Chondrocyte (in vitro differentiated cells): ENCODE measurements at regions not wholly inside any gene's neighbourhood (a gene's known extent, or its start where the extent isn't known, plus 50 kb on each side); places are given as distances from the start of the nearest gene placed in this dataset.

ENCODE experiments used
- DNase-seq: peaks from one replicate; pipeline ENCODE4 v3.0.0; 2021; ENCODE audit warnings: mixed read lengths, low spot score
- H3K27ac Mint-ChIP-seq: one replicate; pipeline ENCODE4 v1.8.0; 2021; ENCODE audit warnings: mild to moderate bottlenecking, moderate library complexity, mixed read lengths; ENCODE audit not compliant: unreplicated experiment
- H3K27me3 Mint-ChIP-seq: 2 replicates; pipeline ENCODE4 v1.8.0; 2021; ENCODE audit warnings: low read depth, mixed read lengths
- H3K36me3 Mint-ChIP-seq: 2 replicates; pipeline ENCODE4 v1.8.0; 2021; ENCODE audit warnings: low read depth, mixed read lengths
- H3K4me1 Mint-ChIP-seq: 2 replicates; pipeline ENCODE4 v1.8.0; 2021; ENCODE audit warnings: low read depth, mild to moderate bottlenecking, mixed read lengths
- H3K4me3 Mint-ChIP-seq: one replicate; pipeline ENCODE4 v1.8.0; 2021; ENCODE audit warnings: mild to moderate bottlenecking, moderate library complexity, mixed read lengths; ENCODE audit not compliant: unreplicated experiment
- H3K9me3 Mint-ChIP-seq: 2 replicates; pipeline ENCODE4 v1.8.0; 2021; ENCODE audit warnings: low read depth, mixed read lengths
- CTCF ChIP-seq: fragments of 200-600 bp; sonication (generic); IDR thresholded peaks from 2 replicates; pipeline ENCODE4 v1.5.0; 2021; ENCODE audit warnings: antibody characterized with exemption, mild to moderate bottlenecking, moderate library complexity

GRCh38 chr11:22991196-22991595, 130.9 kb upstream of the CCDC179 start:
- no peak for DNase-seq
- no peak for TF ChIP-seq CTCF
- Mint-ChIP-seq H3K36me3 (peaks cover 2% of the 10 kb centered on the region), H3K4me3 (no peak overlapping the region), H3K27ac (no peak overlapping the region), H3K9me3 (peaks cover 20% of the 10 kb centered on the region), H3K4me1 (no peaks in the 10 kb centered on the region), H3K27me3 (no peaks in the 10 kb centered on the region)

- Mint-ChIP-seq H3K27me3 (no peaks in the 10 kb centered on the region), H3K4me3 (no peak overlapping the region), H3K27ac (no peak overlapping the region), H3K36me3 (peaks cover 3% of the 10 kb centered on the region), H3K4me1 (no peaks in the 10 kb centered on the region), H3K9me3 (peaks cover 20% of the 10 kb centered on the region)
- TF ChIP-seq CTCF: no peak
- no peak for DNase-seq
Measured at GRCh38 chr11:23006730-23007129, 146.5 kb upstream of the CCDC179 start.

GRCh38 chr11:23010790-23011335, 150.6 kb upstream of the CCDC179 start:
- H3K27ac Mint-ChIP-seq: no peak overlapping the region
- H3K4me1 Mint-ChIP-seq: no peaks in the 10 kb centered on the region
- H3K36me3 Mint-ChIP-seq: no peaks in the 10 kb centered on the region

GRCh38 chr11:23012930-23013329, 152.7 kb upstream of the CCDC179 start:
- Mint-ChIP-seq H3K9me3 (peaks cover 3% of the 10 kb centered on the region), H3K27ac (no peak overlapping the region), H3K36me3 (no peaks in the 10 kb centered on the region), H3K4me3 (no peak overlapping the region), H3K4me1 (no peaks in the 10 kb centered on the region), H3K27me3 (no peaks in the 10 kb centered on the region)
- no peak for TF ChIP-seq CTCF
- no peak for DNase-seq

More at GRCh38 chr11:23010790-23011335, 150.6 kb upstream of the CCDC179 start:
- no peak for DNase-seq
- Mint-ChIP-seq H3K4me3 (no peak overlapping the region), H3K27me3 (no peaks in the 10 kb centered on the region), H3K9me3 (peaks cover 3% of the 10 kb centered on the region)
- no peak for TF ChIP-seq CTCF

GRCh38 chr11:23013509-23013908, 153.2 kb upstream of the CCDC179 start:
- Mint-ChIP-seq H3K27me3 (no peaks in the 10 kb centered on the region), H3K9me3 (peaks cover under 1% of the 10 kb centered on the region), H3K27ac (no peak overlapping the region), H3K36me3 (no peaks in the 10 kb centered on the region), H3K4me3 (no peak overlapping the region), H3K4me1 (no peaks in the 10 kb centered on the region)
- no peak for DNase-seq
- TF ChIP-seq CTCF: no peak
